ENCODE measurements at regions not wholly inside any gene's neighbourhood (a gene's known extent, or its start where the extent isn't known, plus 50 kb on each side); places are given as distances from the start of the nearest gene placed in this dataset.
"Not testable (repeated sequence)": the region's sequence is repeated elsewhere in the genome, so short reads cannot be mapped to it uniquely, and the experiment has no call there.

GRCh38 chr6:19892260-19892659 is 55.1 kb downstream of the ID4 start:
- no peak for DNase-seq

GRCh38 chr6:19895866-19896692 is 58.9 kb downstream of the ID4 start:
- DNase-seq = no peak

- no peak for DNase-seq
Measured at GRCh38 chr6:19896693-19897010, 59.5 kb downstream of the ID4 start.

GRCh38 chr6:19898141-19898740 is 61.1 kb downstream of the ID4 start:
- no peak for DNase-seq

GRCh38 chr6:19902201-19902600 is 65.0 kb downstream of the ID4 start:
- no peak for DNase-seq

GRCh38 chr6:19904408-19904807 is 67.2 kb downstream of the ID4 start:
- DNase-seq = not testable (repeated sequence)

GRCh38 chr6:19905584-19905983 is 68.4 kb downstream of the ID4 start:
- DNase-seq = no peak

GRCh38 chr6:19906171-19906570 is 69.0 kb downstream of the ID4 start:
- DNase-seq = no peak

GRCh38 chr6:19911223-19911622 is 74.1 kb downstream of the ID4 start:
- DNase-seq = no peak

- DNase-seq = no peak
Measured at GRCh38 chr6:19918436-19918835, 81.3 kb downstream of the ID4 start.

- DNase-seq = no peak
Measured at GRCh38 chr6:19921786-19922185, 84.6 kb downstream of the ID4 start.

- no peak for DNase-seq
Measured at GRCh38 chr6:19925533-19925932, 88.4 kb downstream of the ID4 start.

- DNase-seq = no peak
Measured at GRCh38 chr6:19928461-19928860, 91.3 kb downstream of the ID4 start.

GRCh38 chr6:19929312-19929711 is 92.1 kb downstream of the ID4 start:
- DNase-seq = no peak

- no peak for DNase-seq
Measured at GRCh38 chr6:19934996-19935591, 97.9 kb downstream of the ID4 start.

- DNase-seq = not testable (repeated sequence)
Measured at GRCh38 chr6:19939321-19939720, 102.2 kb downstream of the ID4 start.

GRCh38 chr6:19939926-19940325 is 102.8 kb downstream of the ID4 start:
- DNase-seq = not testable (repeated sequence)

- no peak for DNase-seq
Measured at GRCh38 chr6:19943042-19943441, 105.9 kb downstream of the ID4 start.

GRCh38 chr6:19945843-19946358 is 108.7 kb downstream of the ID4 start:
- no peak for DNase-seq

- no peak for DNase-seq
Measured at GRCh38 chr6:19949155-19949554, 112.0 kb downstream of the ID4 start.

- DNase-seq = peak; percentile 9
Measured at GRCh38 chr6:19964115-19964514, 126.9 kb downstream of the ID4 start.

GRCh38 chr6:19968201-19968600 is 131.0 kb downstream of the ID4 start:
- DNase-seq = peak; percentile 78

- peak; percentile 18 for DNase-seq
Measured at GRCh38 chr6:19972221-19972620, 135.1 kb downstream of the ID4 start.

All from OCI-M1 (cell line).